ENCODE measurements at regions not wholly inside any gene's neighbourhood (a gene's known extent, or its start where the extent isn't known, plus 50 kb on each side); places are given as distances from the start of the nearest gene placed in this dataset.

- DNase-seq (ENCODE audit: low read depth in 3 of 3) = no peak
Observed at GRCh38 chr1:221462345-221462744, 279.5 kb downstream of the DUSP10 start.

- DNase-seq (ENCODE audit: low read depth in 3 of 3) = no peak
Observed at GRCh38 chr1:221468546-221468945, 273.3 kb downstream of the DUSP10 start.

GRCh38 chr1:221469476-221469875 lies 272.4 kb downstream of the DUSP10 start:
- no peak for DNase-seq (ENCODE audit: low read depth in 3 of 3)

GRCh38 chr1:221470000-221470698 lies 271.7 kb downstream of the DUSP10 start:
- no peak for DNase-seq (ENCODE audit: low read depth in 3 of 3)

GRCh38 chr1:221473411-221473810 lies 268.5 kb downstream of the DUSP10 start:
- DNase-seq (ENCODE audit: low read depth in 3 of 3) = no peak

- DNase-seq (ENCODE audit: low read depth in 3 of 3) = no peak
Observed at GRCh38 chr1:221477252-221477651, 264.6 kb downstream of the DUSP10 start.

- DNase-seq (ENCODE audit: low read depth in 3 of 3) = peak; percentile 7 to 38 (median 27)
Observed at GRCh38 chr1:221478050-221478949, 263.6 kb downstream of the DUSP10 start.

GRCh38 chr1:221487781-221488524 lies 253.9 kb downstream of the DUSP10 start:
- DNase-seq (ENCODE audit: low read depth in 3 of 3) = no peak

GRCh38 chr1:221488550-221488949 lies 253.3 kb downstream of the DUSP10 start:
- no peak for DNase-seq (ENCODE audit: low read depth in 3 of 3)

- DNase-seq (ENCODE audit: low read depth in 3 of 3) = no peak
Observed at GRCh38 chr1:221494670-221495069, 247.2 kb downstream of the DUSP10 start.

GRCh38 chr1:221497046-221497445 lies 244.8 kb downstream of the DUSP10 start:
- no peak for DNase-seq (ENCODE audit: low read depth in 3 of 3)

GRCh38 chr1:221503268-221503667 lies 238.6 kb downstream of the DUSP10 start:
- no peak for DNase-seq (ENCODE audit: low read depth in 3 of 3)

GRCh38 chr1:221509575-221510355 lies 232.1 kb downstream of the DUSP10 start:
- DNase-seq (ENCODE audit: low read depth in 3 of 3) = no peak

GRCh38 chr1:221510793-221511503 lies 230.9 kb downstream of the DUSP10 start:
- DNase-seq (ENCODE audit: low read depth in 3 of 3) = no peak

- no peak for DNase-seq (ENCODE audit: low read depth in 3 of 3)
Observed at GRCh38 chr1:221511797-221512196, 230.1 kb downstream of the DUSP10 start.

GRCh38 chr1:221514806-221515205 lies 227.1 kb downstream of the DUSP10 start:
- no peak for DNase-seq (ENCODE audit: low read depth in 3 of 3)

GRCh38 chr1:221515496-221515895 lies 226.4 kb downstream of the DUSP10 start:
- no peak for DNase-seq (ENCODE audit: low read depth in 3 of 3)

- no peak for DNase-seq (ENCODE audit: low read depth in 3 of 3)
Observed at GRCh38 chr1:221517961-221518360, 223.9 kb downstream of the DUSP10 start.

GRCh38 chr1:221520250-221520649 lies 221.6 kb downstream of the DUSP10 start:
- no peak for DNase-seq (ENCODE audit: low read depth in 3 of 3)

- DNase-seq (ENCODE audit: low read depth in 3 of 3) = no peak
Observed at GRCh38 chr1:221521686-221522085, 220.2 kb downstream of the DUSP10 start.

- DNase-seq (ENCODE audit: low read depth in 3 of 3) = no peak
Observed at GRCh38 chr1:221522529-221522940, 219.4 kb downstream of the DUSP10 start.
